ENCODE measurements at regions not wholly inside any gene's neighbourhood (a gene's known extent, or its start where the extent isn't known, plus 50 kb on each side); places are given as distances from the start of the nearest gene placed in this dataset.

DNA sequence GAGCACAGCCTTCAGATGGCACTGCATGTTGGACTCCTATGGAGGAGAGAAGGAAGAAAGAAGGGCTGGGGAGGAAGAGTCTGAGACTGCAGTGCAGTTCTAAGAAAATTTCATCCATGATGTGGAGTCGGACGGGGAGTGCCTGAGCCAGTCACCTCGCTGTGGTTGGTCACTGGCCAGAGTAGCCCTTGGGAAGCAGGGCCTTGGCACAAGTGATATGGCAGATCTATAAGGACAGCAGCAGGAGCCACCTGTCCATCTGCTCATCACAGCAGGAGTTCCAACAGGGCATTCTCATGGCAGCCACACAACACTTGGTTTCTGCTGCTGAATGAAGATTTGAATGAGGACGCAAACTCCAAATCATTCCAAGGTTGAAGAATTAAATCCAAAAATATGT is 314.8 kb downstream of the CYP26B1 start:
- intact Hi-C loops (cut with DNase I): no loop called here
- Histone ChIP-seq H3K4me3 (ENCODE audit: low read length in 3 of 3) (no peak overlapping the region), H3K36me3 (ENCODE audit: control insufficient read depth in 2 of 3, insufficient read depth in 3 of 3, low read length in 3 of 3) (no peaks in the 10 kb centered on the region), H3K27ac (ENCODE audit: low read depth in 2 of 2, low read length in 2 of 2) (no peak overlapping the region), H3K9me3 (ENCODE audit: control insufficient read depth in 2 of 3, insufficient read depth in 1 of 3, low read length in 3 of 3) (no peaks in the 10 kb centered on the region), H3K4me1 (ENCODE audit: control insufficient read depth in 2 of 3, insufficient read depth in 2 of 3, low read depth in 1 of 3, low read length in 3 of 3) (no peaks in the 10 kb centered on the region), H3K27me3 (ENCODE audit: control insufficient read depth, insufficient read depth, low read length) (no peaks in the 10 kb centered on the region), H3K9ac (ENCODE audit: low read length in 3 of 3) (no peak overlapping the region)
- no peak for DNase-seq
- TF ChIP-seq, protein P1, sequence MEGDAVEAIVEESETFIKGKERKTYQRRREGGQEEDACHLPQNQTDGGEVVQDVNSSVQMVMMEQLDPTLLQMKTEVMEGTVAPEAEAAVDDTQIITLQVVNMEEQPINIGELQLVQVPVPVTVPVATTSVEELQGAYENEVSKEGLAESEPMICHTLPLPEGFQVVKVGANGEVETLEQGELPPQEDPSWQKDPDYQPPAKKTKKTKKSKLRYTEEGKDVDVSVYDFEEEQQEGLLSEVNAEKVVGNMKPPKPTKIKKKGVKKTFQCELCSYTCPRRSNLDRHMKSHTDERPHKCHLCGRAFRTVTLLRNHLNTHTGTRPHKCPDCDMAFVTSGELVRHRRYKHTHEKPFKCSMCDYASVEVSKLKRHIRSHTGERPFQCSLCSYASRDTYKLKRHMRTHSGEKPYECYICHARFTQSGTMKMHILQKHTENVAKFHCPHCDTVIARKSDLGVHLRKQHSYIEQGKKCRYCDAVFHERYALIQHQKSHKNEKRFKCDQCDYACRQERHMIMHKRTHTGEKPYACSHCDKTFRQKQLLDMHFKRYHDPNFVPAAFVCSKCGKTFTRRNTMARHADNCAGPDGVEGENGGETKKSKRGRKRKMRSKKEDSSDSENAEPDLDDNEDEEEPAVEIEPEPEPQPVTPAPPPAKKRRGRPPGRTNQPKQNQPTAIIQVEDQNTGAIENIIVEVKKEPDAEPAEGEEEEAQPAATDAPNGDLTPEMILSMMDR (IDR thresholded peaks at IDR 0.05; ENCODE audit: borderline replicate concordance, extremely low read depth, insufficient read depth): no peak
- FAIRE-seq: no peak

DNA sequence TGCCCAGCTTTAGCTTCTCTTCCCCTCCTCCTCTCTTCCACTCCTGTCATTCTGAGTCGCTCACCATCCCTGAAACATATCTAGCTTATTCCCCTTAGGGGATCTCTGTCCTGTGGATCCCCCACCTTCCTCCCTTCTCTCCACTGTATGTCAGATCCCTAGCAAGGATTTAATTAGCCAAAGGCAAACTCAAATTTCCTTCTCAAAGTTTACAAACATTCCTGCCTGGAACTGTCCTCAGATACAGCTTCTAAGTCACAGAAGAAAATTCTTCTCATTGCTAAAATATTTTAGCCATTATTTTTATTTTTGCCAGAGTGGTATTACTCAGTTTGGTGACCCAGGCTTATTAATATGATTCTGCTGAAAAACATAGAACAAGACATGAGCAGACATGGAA is 315.3 kb downstream of the CYP26B1 start:
- Histone ChIP-seq H3K9ac (ENCODE audit: low read length in 3 of 3) (no peak overlapping the region), H3K27me3 (ENCODE audit: control insufficient read depth, insufficient read depth, low read length) (no peaks in the 10 kb centered on the region), H3K9me3 (ENCODE audit: control insufficient read depth in 2 of 3, insufficient read depth in 1 of 3, low read length in 3 of 3) (no peaks in the 10 kb centered on the region), H3K4me3 (ENCODE audit: low read length in 3 of 3) (no peak overlapping the region), H3K36me3 (ENCODE audit: control insufficient read depth in 2 of 3, insufficient read depth in 3 of 3, low read length in 3 of 3) (no peaks in the 10 kb centered on the region), H3K27ac (ENCODE audit: low read depth in 2 of 2, low read length in 2 of 2) (no peak overlapping the region), H3K4me1 (ENCODE audit: control insufficient read depth in 2 of 3, insufficient read depth in 2 of 3, low read depth in 1 of 3, low read length in 3 of 3) (no peaks in the 10 kb centered on the region)
- no peak for DNase-seq
- TF ChIP-seq, protein P1 (IDR thresholded peaks at IDR 0.05; ENCODE audit: borderline replicate concordance, extremely low read depth, insufficient read depth): no peak
- intact Hi-C loops (cut with DNase I): no loop called here
- FAIRE-seq: no peak

DNA sequence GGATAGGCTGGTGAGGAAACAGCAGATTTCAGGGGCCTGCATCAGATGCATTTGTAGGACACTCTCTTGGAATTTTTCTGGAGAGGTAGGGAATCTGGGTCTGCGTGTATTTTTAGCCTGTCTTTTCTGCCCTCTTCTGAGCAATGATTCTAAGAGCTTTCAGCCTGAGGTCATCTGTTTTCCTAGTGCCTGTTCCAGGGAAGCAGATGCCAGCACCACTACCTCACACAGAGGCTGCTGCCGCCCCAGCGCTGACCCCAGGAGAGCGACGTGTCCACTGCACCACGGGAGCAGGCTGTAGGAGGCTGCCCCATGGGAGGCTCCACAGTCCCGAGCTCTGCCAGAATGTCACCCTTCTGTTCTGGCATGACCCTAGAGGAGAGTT is 316.5 kb downstream of the CYP26B1 start:
- H3K9ac ChIP-seq (ENCODE audit: low read length in 3 of 3): no peak overlapping the region

More for the DNA sequence above, 316.5 kb downstream of the CYP26B1 start:
- no peak overlapping the region for H3K27ac ChIP-seq (ENCODE audit: low read depth in 2 of 2, low read length in 2 of 2)
- peaks cover 0 to 2% (median 0%) of the 10 kb centered on the region in 3 donors for H3K4me1 ChIP-seq (ENCODE audit: control insufficient read depth in 2 of 3, insufficient read depth in 2 of 3, low read depth in 1 of 3, low read length in 3 of 3)
- H3K9me3 ChIP-seq (ENCODE audit: control insufficient read depth in 2 of 3, insufficient read depth in 1 of 3, low read length in 3 of 3): no peaks in the 10 kb centered on the region
- H3K27me3 ChIP-seq (ENCODE audit: control insufficient read depth, insufficient read depth, low read length): no peaks in the 10 kb centered on the region
- DNase-seq: no peak
- intact Hi-C loops (cut with DNase I): no loop called here
- no peaks in the 10 kb centered on the region for H3K36me3 ChIP-seq (ENCODE audit: control insufficient read depth in 2 of 3, insufficient read depth in 3 of 3, low read length in 3 of 3)
- FAIRE-seq: no peak
- TF ChIP-seq, protein P1 (IDR thresholded peaks at IDR 0.05; ENCODE audit: borderline replicate concordance, extremely low read depth, insufficient read depth): no peak
- H3K4me3 ChIP-seq (ENCODE audit: low read length in 3 of 3): no peak overlapping the region
